BLaER1 (cell line): ENCODE measurements at regions not wholly inside any gene's neighbourhood (a gene's known extent, or its start where the extent isn't known, plus 50 kb on each side); places are given as distances from the start of the nearest gene placed in this dataset.

Experiments used
- H3K27ac ChIP-seq: shearing (Covaris generic); formaldehyde crosslinking; 2 replicates; pipeline ENCODE4 v1.8.1; 2022
- H3K27me3 ChIP-seq: shearing (Covaris generic); formaldehyde crosslinking; 2 replicates; pipeline ENCODE4 v1.8.1; 2022
- H3K36me3 ChIP-seq: shearing (Covaris generic); formaldehyde crosslinking; 2 replicates; pipeline ENCODE4 v1.8.1; 2022
- H3K4me1 ChIP-seq: shearing (Covaris generic); formaldehyde crosslinking; 2 replicates; pipeline ENCODE4 v1.8.1; 2022
- H3K4me2 ChIP-seq: shearing (Covaris generic); formaldehyde crosslinking; 2 replicates; pipeline ENCODE4 v1.8.1; 2022
- H3K4me3 ChIP-seq: shearing (Covaris generic); formaldehyde crosslinking; 2 replicates; pipeline ENCODE4 v1.8.1; 2022
- H3K9ac ChIP-seq: shearing (Covaris generic); formaldehyde crosslinking; 2 replicates; pipeline ENCODE4 v1.8.1; 2022
- H3K9me3 ChIP-seq: shearing (Covaris generic); formaldehyde crosslinking; 2 replicates; pipeline ENCODE4 v1.8.1; 2022
- H4K20me1 ChIP-seq: shearing (Covaris generic); formaldehyde crosslinking; 2 replicates; pipeline ENCODE4 v1.8.1; 2022
- Cebpa-rat ChIP-seq: shearing (Covaris generic); IDR thresholded peaks from 2 replicates; pipeline ENCODE4 v1.8.1; 2022

DNA sequence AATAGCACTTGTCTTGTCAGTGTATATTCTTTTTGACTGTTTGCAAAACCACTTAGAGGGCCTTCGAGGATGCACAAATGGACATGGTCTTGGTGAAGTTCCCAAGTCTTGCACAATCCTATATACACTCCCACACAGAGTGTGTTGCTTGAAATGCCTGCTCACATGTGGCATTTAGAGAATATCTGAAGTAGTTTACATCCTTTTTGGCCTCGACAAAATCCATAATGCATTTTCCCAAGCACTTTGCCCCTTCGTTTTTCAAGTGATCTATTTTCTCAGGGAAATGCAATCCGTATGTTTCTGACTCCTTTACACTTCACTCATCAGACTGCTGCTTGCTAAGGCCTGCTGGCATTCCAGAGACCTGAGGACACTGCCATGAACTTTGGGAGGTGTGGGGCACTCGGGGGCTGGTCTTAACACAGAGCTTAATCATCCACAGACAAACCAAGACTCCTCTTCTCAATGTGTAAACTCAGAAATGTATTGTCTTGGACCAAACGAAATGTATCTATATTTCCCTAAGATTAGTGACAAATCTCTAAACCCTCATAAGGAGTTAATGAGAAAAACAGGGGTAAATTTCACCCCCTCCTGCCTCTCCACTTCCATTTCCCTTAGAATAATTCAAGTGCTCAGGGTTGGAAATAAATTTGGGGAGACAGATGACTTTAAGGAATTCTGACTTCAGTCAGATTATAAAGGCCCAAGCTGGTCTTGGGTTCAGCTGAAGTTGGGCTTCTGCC lies 219.3 kb upstream of the APCDD1 start:
- Histone ChIP-seq H3K27ac (no peak overlapping the region), H3K9ac (no peak overlapping the region), H3K4me1 (peaks cover 13% of the 10 kb centered on the region), H3K36me3 (no peaks in the 10 kb centered on the region), H4K20me1 (no peaks in the 10 kb centered on the region), H3K4me3 (no peak overlapping the region), H3K4me2 (no peak overlapping the region), H3K27me3 (no peaks in the 10 kb centered on the region), H3K9me3 (peaks cover 17% of the 10 kb centered on the region)
- no peak for TF ChIP-seq Cebpa-rat

DNA sequence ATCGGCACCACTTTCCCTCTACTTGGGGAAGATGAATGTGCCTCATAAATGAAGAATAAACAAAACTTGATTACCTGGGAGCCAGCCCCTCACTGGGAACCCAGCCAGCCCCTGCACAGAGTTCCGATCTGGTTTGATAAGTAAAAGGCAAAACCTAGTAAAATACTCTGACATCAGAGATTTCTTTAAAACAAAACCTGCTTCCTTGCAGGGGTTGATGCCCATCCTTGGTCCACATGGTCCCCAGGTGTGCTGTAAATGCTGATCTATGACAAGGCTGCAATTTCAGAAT lies 218.8 kb upstream of the APCDD1 start:
- H3K9ac ChIP-seq = no peak overlapping the region

DNA sequence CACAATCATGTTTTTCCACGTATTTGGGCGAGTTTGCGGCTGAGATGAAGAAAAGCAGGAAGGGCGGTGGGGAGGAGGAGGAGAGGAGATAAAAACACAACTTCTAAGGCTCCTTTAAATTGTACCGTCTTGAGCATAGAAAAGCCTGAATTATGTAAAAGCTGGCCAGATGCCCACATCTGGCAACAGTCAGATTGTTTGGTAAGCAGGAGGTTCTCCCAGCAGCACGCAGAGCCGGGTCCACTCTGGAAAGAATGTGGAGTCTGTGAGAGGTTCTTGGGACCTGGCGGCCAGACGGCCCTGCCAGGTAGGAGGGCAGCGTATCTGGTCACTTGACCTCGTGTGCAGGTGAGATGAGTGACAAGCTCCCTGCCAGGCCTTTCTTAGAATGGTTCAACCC lies 215.3 kb upstream of the APCDD1 start:
- H3K36me3 ChIP-seq = no peaks in the 10 kb centered on the region
- peaks cover 25% of the 10 kb centered on the region for H3K4me1 ChIP-seq
- H3K27ac ChIP-seq = no peak overlapping the region
- H3K4me2 ChIP-seq = peak overlapping the region; percentile 68
- no peak for TF ChIP-seq Cebpa-rat
- no peak overlapping the region for H3K4me3 ChIP-seq
- H3K27me3 ChIP-seq = no peaks in the 10 kb centered on the region
- H3K9ac ChIP-seq = no peak overlapping the region
- no peaks in the 10 kb centered on the region for H3K9me3 ChIP-seq
- H4K20me1 ChIP-seq = no peaks in the 10 kb centered on the region

More for the DNA sequence above, 218.8 kb upstream of the APCDD1 start:
- H3K4me2 ChIP-seq = no peak overlapping the region
- no peaks in the 10 kb centered on the region for H4K20me1 ChIP-seq
- no peak overlapping the region for H3K4me3 ChIP-seq
- TF ChIP-seq Cebpa-rat = no peak
- H3K27ac ChIP-seq = no peak overlapping the region
- no peaks in the 10 kb centered on the region for H3K27me3 ChIP-seq
- peaks cover 11% of the 10 kb centered on the region for H3K9me3 ChIP-seq
- H3K4me1 ChIP-seq = peaks cover 18% of the 10 kb centered on the region
- H3K36me3 ChIP-seq = no peaks in the 10 kb centered on the region

DNA sequence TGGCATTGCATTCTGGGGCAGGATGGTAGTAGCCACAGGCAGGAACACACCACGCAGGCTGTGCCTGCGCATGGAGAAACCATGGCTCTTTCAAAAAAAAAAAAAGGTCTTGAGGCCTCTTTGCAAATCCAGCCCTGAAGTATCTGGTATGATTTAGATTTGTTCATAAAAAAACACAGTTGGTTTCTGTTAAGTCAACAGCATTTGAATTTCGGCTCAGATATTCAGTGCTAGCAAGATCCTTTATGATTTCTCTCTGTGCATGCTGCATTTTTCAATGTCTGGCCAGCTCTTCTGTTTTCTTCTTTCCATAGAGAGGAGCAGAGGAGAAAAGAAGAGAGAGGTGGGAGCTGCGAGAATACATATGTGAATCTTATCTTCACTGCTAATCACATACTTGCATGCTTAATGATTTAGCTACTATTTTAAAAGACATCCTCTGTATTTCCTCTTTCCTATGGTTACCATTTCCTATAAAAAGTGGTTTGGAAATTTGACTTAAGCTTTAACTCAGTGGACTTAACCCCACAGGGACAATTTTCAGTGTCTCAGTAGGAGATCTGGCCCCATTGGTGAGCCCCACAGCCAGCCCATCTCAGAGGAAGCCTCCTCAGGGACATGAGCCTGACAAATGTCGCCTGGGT lies 214.3 kb upstream of the APCDD1 start:
- no peak for TF ChIP-seq Cebpa-rat
- Histone ChIP-seq H3K9me3 (no peaks in the 10 kb centered on the region), H3K27ac (no peak overlapping the region), H3K4me3 (no peak overlapping the region), H3K4me2 (peak overlapping the region; percentile 68), H4K20me1 (no peaks in the 10 kb centered on the region), H3K4me1 (peaks cover 25% of the 10 kb centered on the region), H3K27me3 (no peaks in the 10 kb centered on the region), H3K9ac (no peak overlapping the region; the same call in 1 of the 2 replicates), H3K36me3 (no peaks in the 10 kb centered on the region)

DNA sequence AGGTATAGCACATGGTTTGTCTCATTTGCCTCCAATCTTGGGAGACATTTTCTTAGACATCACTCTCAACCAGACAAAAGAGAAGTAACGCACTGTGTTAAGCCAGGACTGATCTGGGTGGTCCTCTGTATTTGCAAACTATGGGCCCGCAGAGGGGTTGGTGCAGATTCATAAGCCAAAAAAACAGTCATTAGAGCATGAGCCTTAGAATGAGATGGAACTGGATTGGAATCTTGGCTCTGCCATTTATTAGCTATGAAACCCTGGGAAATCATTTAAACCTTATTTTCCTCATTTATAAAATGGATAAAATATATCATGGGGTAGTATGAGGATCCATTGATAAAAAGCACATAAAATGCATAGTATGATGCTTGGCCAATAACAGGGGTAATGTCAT lies 213.5 kb upstream of the APCDD1 start:
- no peaks in the 10 kb centered on the region for H3K9me3 ChIP-seq
- no peaks in the 10 kb centered on the region for H4K20me1 ChIP-seq
- H3K4me1 ChIP-seq = peaks cover 26% of the 10 kb centered on the region
- H3K9ac ChIP-seq = no peak overlapping the region
- H3K4me2 ChIP-seq = peak overlapping the region; percentile 68
- no peaks in the 10 kb centered on the region for H3K36me3 ChIP-seq
- H3K27ac ChIP-seq = no peak overlapping the region
- no peak overlapping the region for H3K4me3 ChIP-seq
- no peaks in the 10 kb centered on the region for H3K27me3 ChIP-seq
- no peak for TF ChIP-seq Cebpa-rat

DNA sequence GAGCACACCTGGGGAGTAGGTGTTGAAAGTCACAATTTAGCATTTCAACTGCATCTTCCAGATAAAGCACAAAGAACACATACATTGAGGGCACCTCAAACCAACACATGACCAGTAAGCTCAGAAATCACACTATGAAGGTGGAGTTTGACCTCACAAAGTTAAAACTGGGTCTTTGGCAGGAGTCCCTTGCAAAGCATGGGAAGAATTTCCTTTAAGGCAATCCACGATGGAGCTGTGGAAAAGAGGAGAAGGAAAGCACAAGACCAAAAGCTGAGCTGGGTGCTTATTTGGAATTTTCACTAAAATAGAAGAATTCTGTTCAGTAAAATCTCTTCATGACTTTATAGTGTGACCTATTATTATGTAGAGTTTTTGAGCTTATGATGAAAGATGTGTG lies 212.9 kb upstream of the APCDD1 start:
- H3K9me3 ChIP-seq = no peaks in the 10 kb centered on the region
- H3K27ac ChIP-seq = no peak overlapping the region
- no peak overlapping the region for H3K4me2 ChIP-seq
- H3K27me3 ChIP-seq = no peaks in the 10 kb centered on the region
- H3K4me1 ChIP-seq = peaks cover 32% of the 10 kb centered on the region
- H3K4me3 ChIP-seq = no peak overlapping the region
- H4K20me1 ChIP-seq = no peaks in the 10 kb centered on the region
- no peaks in the 10 kb centered on the region for H3K36me3 ChIP-seq
- TF ChIP-seq Cebpa-rat = no peak
- no peak overlapping the region for H3K9ac ChIP-seq

DNA sequence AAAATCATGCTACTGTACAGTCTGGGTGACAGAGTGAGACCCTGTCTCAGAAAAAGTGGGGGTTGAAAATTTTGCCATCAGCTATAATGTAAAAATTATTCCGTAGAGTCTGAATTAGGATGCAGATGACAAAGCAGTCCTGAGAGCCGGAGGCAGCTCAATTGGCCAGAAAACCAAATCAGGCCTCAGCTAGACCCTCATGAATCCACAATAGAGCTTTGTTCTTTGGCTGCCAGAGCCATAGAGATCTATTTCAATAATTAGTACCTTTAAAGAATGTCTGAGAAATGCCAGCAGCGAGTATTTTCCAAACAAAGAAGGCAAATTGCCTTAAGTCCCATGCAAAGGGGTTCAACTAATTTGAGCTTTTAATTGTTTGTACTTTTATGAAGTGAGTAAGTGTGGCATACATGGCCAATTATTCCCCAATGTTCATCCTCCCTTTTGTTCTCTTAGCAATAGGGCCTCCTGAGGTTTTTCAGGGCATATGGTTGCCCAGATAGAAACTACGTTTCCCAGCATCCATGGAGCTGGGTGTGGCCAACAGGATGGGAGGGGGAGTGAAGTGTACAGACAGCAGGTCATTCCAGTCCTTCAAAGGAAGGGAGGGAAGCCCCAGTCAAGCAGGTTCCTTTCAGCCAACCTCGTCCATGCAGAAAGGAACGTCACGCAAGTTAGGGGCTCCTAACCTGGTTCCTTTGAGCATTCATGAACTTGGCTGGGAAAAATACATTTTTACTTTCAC lies 211.3 kb upstream of the APCDD1 start:
- Histone ChIP-seq H3K27ac (no peak overlapping the region), H3K4me2 (no peak overlapping the region), H4K20me1 (no peaks in the 10 kb centered on the region), H3K4me3 (no peak overlapping the region), H3K4me1 (peaks cover 47% of the 10 kb centered on the region), H3K36me3 (no peaks in the 10 kb centered on the region), H3K9me3 (no peaks in the 10 kb centered on the region), H3K9ac (no peak overlapping the region), H3K27me3 (no peaks in the 10 kb centered on the region)
- no peak for TF ChIP-seq Cebpa-rat

DNA sequence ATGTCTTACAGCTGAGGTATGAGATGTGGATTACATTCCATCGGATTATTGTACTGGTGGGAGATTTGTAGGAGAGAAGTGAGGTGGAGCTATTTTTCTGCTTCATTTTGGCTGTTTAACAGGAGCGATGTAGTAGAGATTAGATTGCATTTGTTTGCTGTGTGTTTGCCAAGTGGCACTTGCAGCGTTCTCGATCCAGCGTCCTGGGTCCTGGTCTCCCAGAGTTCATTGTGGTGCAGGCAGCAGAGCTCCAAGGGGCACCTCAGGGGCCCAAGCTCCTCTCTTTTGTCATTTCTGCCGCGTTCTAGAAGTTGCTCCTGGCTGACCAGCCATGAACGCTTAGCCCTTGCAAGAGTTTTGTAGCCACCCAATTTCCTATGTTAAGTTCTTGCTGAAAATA lies 210.1 kb upstream of the APCDD1 start:
- H3K36me3 ChIP-seq = no peaks in the 10 kb centered on the region
- no peak overlapping the region for H3K4me2 ChIP-seq
- H3K9ac ChIP-seq = no peak overlapping the region
- peaks cover 54% of the 10 kb centered on the region for H3K4me1 ChIP-seq
- H3K9me3 ChIP-seq = no peaks in the 10 kb centered on the region
- H3K4me3 ChIP-seq = no peak overlapping the region
- no peak for TF ChIP-seq Cebpa-rat
- no peak overlapping the region for H3K27ac ChIP-seq
- no peaks in the 10 kb centered on the region for H4K20me1 ChIP-seq
- H3K27me3 ChIP-seq = no peaks in the 10 kb centered on the region

DNA sequence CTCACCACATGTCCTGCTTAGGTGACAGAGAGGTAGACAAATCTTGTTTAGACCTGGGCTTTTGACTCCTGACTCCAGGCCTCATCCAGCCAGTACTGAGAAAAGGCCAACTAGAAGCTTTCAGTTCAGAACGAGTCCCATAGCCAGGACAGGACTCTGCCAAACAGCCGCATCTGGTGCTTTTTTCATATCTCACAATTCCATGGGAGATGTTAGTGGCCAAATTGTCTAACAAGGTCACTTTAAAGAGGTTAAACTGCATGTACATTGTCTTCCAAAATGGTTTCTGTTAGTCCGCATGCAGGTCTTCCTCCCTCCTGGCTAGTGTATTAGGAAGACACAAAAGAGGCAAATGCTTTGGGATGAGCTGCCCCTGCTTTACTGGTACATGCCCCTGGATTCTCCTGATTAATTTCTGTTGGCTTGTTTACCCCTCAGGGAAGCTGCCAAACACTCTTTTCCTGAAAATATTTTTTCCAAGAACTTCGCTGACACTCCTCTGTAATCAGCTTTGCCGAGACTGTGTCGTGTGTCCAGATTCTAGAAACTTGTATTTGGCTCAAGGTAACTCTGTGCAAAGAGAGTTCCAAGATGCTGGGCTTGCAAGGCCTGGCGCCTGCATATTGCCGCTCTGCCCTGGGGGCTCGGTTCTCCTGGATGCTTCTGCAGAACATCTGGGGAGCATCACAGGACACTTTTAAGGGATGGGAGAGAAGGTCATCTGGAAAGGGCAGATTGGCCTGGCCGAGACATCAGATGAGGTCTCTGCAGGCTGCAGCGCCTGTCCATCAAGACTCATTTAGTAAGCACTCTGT lies 209.2 kb upstream of the APCDD1 start:
- no peaks in the 10 kb centered on the region for H4K20me1 ChIP-seq
- H3K9me3 ChIP-seq = no peaks in the 10 kb centered on the region
- no peak for TF ChIP-seq Cebpa-rat
- H3K9ac ChIP-seq = no peak overlapping the region
- no peaks in the 10 kb centered on the region for H3K36me3 ChIP-seq
- H3K4me3 ChIP-seq = no peak overlapping the region
- H3K27ac ChIP-seq = no peak overlapping the region
- H3K4me1 ChIP-seq = peaks cover 54% of the 10 kb centered on the region
- H3K4me2 ChIP-seq = no peak overlapping the region
- H3K27me3 ChIP-seq = no peaks in the 10 kb centered on the region
